H1 (cell line): ENCODE measurements at regions not wholly inside any gene's neighbourhood (a gene's known extent, or its start where the extent isn't known, plus 50 kb on each side); places are given as distances from the start of the nearest gene placed in this dataset.

Experiments used
- CTCF ChIA-PET: fragments of 300-600 bp; sonication (Branson Sonifier 250); formaldehyde crosslinking; loops from one replicate; lab custom pipeline; 2021; ENCODE audit not compliant: partially characterized antibody; lab: Charles Lee
- POLR2A ChIA-PET: fragments of 300-600 bp; sonication (Branson Sonifier 250); formaldehyde crosslinking; loops from one replicate; lab custom pipeline; 2021; ENCODE audit warnings: inconsistent platforms; ENCODE audit not compliant: partially characterized antibody; lab: Charles Lee
- DNase-seq, 2 experiments: peaks; one replicate each; pipeline versions ENCODE4 v3.0.0 to v3.0.0-alpha.2; 2010 to 2022; ENCODE audit warnings: low spot score in 2 of 2, low read depth in 1 of 2, mixed read lengths in 1 of 2
- FAIRE-seq: peaks from 2 replicates; lab custom pipeline; 2011; peaks lifted over from hg19 to GRCh38; lab: Jason Lieb, UNC
- H2AFZ ChIP-seq: 2 replicates; pipeline ENCODE4 v1.8.1; 2012; ENCODE audit warnings: low read length, inconsistent platforms
- H2AK5ac ChIP-seq: 2 replicates; pipeline ENCODE4 v1.6.1; 2013; ENCODE audit warnings: low read depth, low read length
- H2BK120ac ChIP-seq: replicated peaks from 2 replicates; pipeline ENCODE3; 2013; ENCODE audit warnings: low read depth, low read length, inconsistent platforms
- H2BK12ac ChIP-seq: 2 replicates; pipeline ENCODE4 v1.6.1; 2013; ENCODE audit warnings: low read depth, low read length
- H2BK15ac ChIP-seq: 2 replicates; pipeline ENCODE4 v1.6.1; 2013; ENCODE audit warnings: low read length
- H2BK20ac ChIP-seq: 2 replicates; pipeline ENCODE4 v1.6.1; 2013; ENCODE audit warnings: low read length
- H2BK5ac ChIP-seq: 2 replicates; pipeline ENCODE4 v1.6.1; 2013; ENCODE audit warnings: low read depth, low read length
- H3K14ac ChIP-seq: 2 replicates; pipeline ENCODE4 v1.6.1; 2013; ENCODE audit warnings: inconsistent platforms; ENCODE audit not compliant: insufficient read length
- H3K18ac ChIP-seq: 2 replicates; pipeline ENCODE4 v1.6.1; 2013; ENCODE audit warnings: low read length; ENCODE audit errors: extremely low read depth
- H3K23ac ChIP-seq: 2 replicates; pipeline ENCODE4 v1.6.1; 2013; ENCODE audit warnings: inconsistent platforms; ENCODE audit not compliant: insufficient read length
- H3K23me2 ChIP-seq: 2 replicates; pipeline ENCODE4 v1.6.1; 2013; ENCODE audit warnings: low read depth, low read length
- H3K27ac ChIP-seq: 2 replicates; pipeline ENCODE4 v1.6.1; 2011; ENCODE audit warnings: low read depth, low read length, inconsistent platforms
- H3K27me3 ChIP-seq, 4 experiments: replicated peaks in 1 of 4; 1 replicate in 1 of 4; 2 replicates in 3 of 4; pipeline versions ENCODE4 v1.6.1 to v1.8.1; 2011 to 2013; ENCODE audit warnings: low read length in 3 of 4, mild to moderate bottlenecking in 3 of 4, inconsistent platforms in 2 of 4, mixed read lengths in 2 of 4, moderate library complexity in 1 of 4; ENCODE audit not compliant: control insufficient read depth in 3 of 4, insufficient read depth in 3 of 4; ENCODE audit errors: extremely low read depth in 1 of 4
- H3K36me3 ChIP-seq, 4 experiments: 2 replicates each; pipeline versions ENCODE4 v1.6.1 to v1.8.1; 2011 to 2013; ENCODE audit warnings: mild to moderate bottlenecking in 4 of 4, low read length in 3 of 4, moderate library complexity in 2 of 4, control low read depth in 1 of 4, inconsistent platforms in 1 of 4; ENCODE audit not compliant: insufficient read depth in 4 of 4, control insufficient read depth in 2 of 4
- H3K4ac ChIP-seq: replicated peaks from 2 replicates; pipeline ENCODE3; 2013; ENCODE audit warnings: low read length, low read depth, mixed read lengths, inconsistent platforms; ENCODE audit not compliant: insufficient read length
- H3K4me1 ChIP-seq, 4 experiments: replicated peaks in 1 of 4; 1 replicate in 1 of 4; 2 replicates in 3 of 4; pipeline versions ENCODE4 v1.6.1 to v1.8.1; 2011 to 2013; ENCODE audit warnings: low read length in 3 of 4, inconsistent platforms in 2 of 4, mixed read lengths in 1 of 4; ENCODE audit not compliant: insufficient read depth in 4 of 4, control insufficient read depth in 3 of 4
- H3K4me2 ChIP-seq, 2 experiments: 2 replicates each; pipeline versions ENCODE4 v1.6.1 to v1.8.1; 2011 to 2013; ENCODE audit warnings: low read depth in 2 of 2, low read length in 2 of 2, control low read depth in 1 of 2, inconsistent platforms in 1 of 2, mild to moderate bottlenecking in 1 of 2; ENCODE audit not compliant: insufficient read depth in 1 of 2
- H3K4me3 ChIP-seq, 4 experiments: fragments of 200-600, 300-600 bp in 1 of 4; sonication (generic), shearing (Covaris generic), sonication (Bioruptor Twin) in 1 of 4; 2 replicates each; pipeline versions ENCODE4 v1.5.1 to v1.8.1; 2011 to 2016; ENCODE audit warnings: low read length in 4 of 4, low read depth in 3 of 4, control low read depth in 2 of 4, inconsistent platforms in 2 of 4, mild to moderate bottlenecking in 2 of 4, mixed read lengths in 1 of 4, moderate library complexity in 1 of 4; ENCODE audit not compliant: insufficient read depth in 2 of 4; ENCODE audit errors: extremely low read depth in 1 of 4
- H3K56ac ChIP-seq: replicated peaks from 2 replicates; pipeline ENCODE3; 2013; ENCODE audit warnings: low read depth, mild to moderate bottlenecking, mixed read lengths, low read length, inconsistent platforms; ENCODE audit not compliant: insufficient read length
- H3K79me1 ChIP-seq: 2 replicates; pipeline ENCODE4 v1.6.1; 2013; ENCODE audit warnings: low read depth, low read length, control low read depth
- H3K79me2 ChIP-seq, 2 experiments: 2 replicates each; pipeline versions ENCODE4 v1.6.1 to v1.8.1; 2012 to 2013; ENCODE audit warnings: low read length in 2 of 2, mild to moderate bottlenecking in 2 of 2, inconsistent platforms in 1 of 2; ENCODE audit not compliant: insufficient read depth in 2 of 2, control insufficient read depth in 1 of 2
- H3K9ac ChIP-seq, 4 experiments: replicated peaks in 1 of 4; 1 replicate in 1 of 4; 2 replicates in 3 of 4; pipeline versions ENCODE4 v1.6.1 to v1.8.1; 2011 to 2013; ENCODE audit warnings: low read depth in 3 of 4, low read length in 3 of 4, control low read depth in 2 of 4, mild to moderate bottlenecking in 2 of 4, moderate library complexity in 2 of 4, inconsistent platforms in 1 of 4; ENCODE audit errors: extremely low read depth in 1 of 4
- H3K9me3 ChIP-seq, 2 experiments: 2 replicates each; pipeline versions ENCODE4 v1.6.1 to v1.8.1; 2012 to 2013; ENCODE audit warnings: mild to moderate bottlenecking in 2 of 2, moderate library complexity in 2 of 2, control low read depth in 1 of 2, inconsistent platforms in 1 of 2, low read depth in 1 of 2, low read length in 1 of 2, mixed read lengths in 1 of 2; ENCODE audit not compliant: insufficient read depth in 2 of 2
- H4K20me1 ChIP-seq, 2 experiments: replicated peaks in 1 of 2; 2 replicates each; pipeline versions ENCODE3 to v1.8.1; 2011 to 2013; ENCODE audit warnings: inconsistent platforms in 2 of 2, low read length in 2 of 2, mild to moderate bottlenecking in 1 of 2; ENCODE audit not compliant: insufficient read depth in 2 of 2, control insufficient read depth in 1 of 2
- H4K5ac ChIP-seq: 2 replicates; pipeline ENCODE4 v1.6.1; 2013; ENCODE audit warnings: low read length, low read depth, mixed read lengths, inconsistent platforms; ENCODE audit not compliant: insufficient read length
- H4K8ac ChIP-seq: 2 replicates; pipeline ENCODE4 v1.8.0; 2013; ENCODE audit warnings: mild to moderate bottlenecking, moderate library complexity, low read length, inconsistent platforms; ENCODE audit not compliant: insufficient read depth; ENCODE audit errors: extremely low read depth
- H4K91ac ChIP-seq: replicated peaks from 2 replicates; pipeline ENCODE3; 2013; ENCODE audit warnings: low read length, mixed read lengths, inconsistent platforms; ENCODE audit not compliant: insufficient read length
- BCL11A ChIP-seq, 2 experiments: IDR thresholded peaks; one replicate each; pipeline ENCODE4 v1.6.1; 2011; ENCODE audit warnings: low read depth in 2 of 2, low read length in 2 of 2, mild to moderate bottlenecking in 2 of 2
- BRCA1 ChIP-seq: IDR thresholded peaks from 2 replicates; pipeline ENCODE4 v1.6.1; 2012; ENCODE audit warnings: low read depth, low read length, improper control_type of control experiment
- CBX5 ChIP-seq: fragments of 300-800, 300-1000 bp; sonication (generic); IDR thresholded peaks from 2 replicates; pipeline ENCODE4 v1.7.1; 2016; ENCODE audit warnings: antibody characterized with exemption, low read length, low read depth
- EGR1 ChIP-seq: IDR thresholded peaks from 2 replicates; pipeline ENCODE4 v1.6.1; 2011; ENCODE audit warnings: low read depth, low read length, borderline replicate concordance
- EZH2 ChIP-seq: fragments of 200-600 bp; sonication (generic); IDR thresholded peaks from 2 replicates; pipeline ENCODE4 v1.7.1; 2012; ENCODE audit warnings: low read depth, mild to moderate bottlenecking, moderate library complexity, low read length, inconsistent platforms; ENCODE audit not compliant: severe bottlenecking
- HDAC2 ChIP-seq, 2 experiments: fragments of 300-600 bp in 1 of 2; sonication (generic) in 1 of 2; IDR thresholded peaks; 2 replicates each; pipeline ENCODE4 v1.6.1; 2011 to 2012; ENCODE audit warnings: low read depth in 2 of 2, low read length in 2 of 2, mild to moderate bottlenecking in 2 of 2, moderate library complexity in 2 of 2, borderline replicate concordance in 1 of 2, inconsistent platforms in 1 of 2
- HDAC6 ChIP-seq: IDR thresholded peaks from one replicate; pipeline ENCODE4 v1.7.1; 2012; ENCODE audit warnings: low read depth, mild to moderate bottlenecking, inconsistent platforms, low read length, moderate library complexity
- KDM4A ChIP-seq: IDR thresholded peaks from one replicate; pipeline ENCODE4 v1.7.1; 2012; ENCODE audit warnings: low read depth, mild to moderate bottlenecking, moderate library complexity, low read length, inconsistent platforms; ENCODE audit not compliant: severe bottlenecking
- MAX ChIP-seq: IDR thresholded peaks from 2 replicates; pipeline ENCODE4 v1.6.1; 2012; ENCODE audit warnings: inconsistent platforms
- SAP30 ChIP-seq: fragments of 300-600 bp; sonication (generic); IDR thresholded peaks from 2 replicates; pipeline ENCODE4 v1.7.1; 2012; ENCODE audit warnings: low read length, moderate library complexity, mild to moderate bottlenecking, inconsistent platforms; ENCODE audit not compliant: insufficient read depth, insufficient replicate concordance
- SIN3A ChIP-seq, 2 experiments: IDR thresholded peaks in 1 of 2; conservative IDR thresholded peaks in 1 of 2; 2 replicates each; pipeline ENCODE4 v1.6.1; 2011 to 2012; ENCODE audit warnings: low read length in 2 of 2, improper control_type of control experiment in 1 of 2, low read depth in 1 of 2, mild to moderate bottlenecking in 1 of 2
- SRF ChIP-seq: IDR thresholded peaks from 2 replicates; pipeline ENCODE4 v1.6.1; 2011; ENCODE audit warnings: mild to moderate bottlenecking, low read depth, low read length, moderate library complexity
- TAF7 ChIP-seq: optimal IDR thresholded peaks from 2 replicates; pipeline ENCODE3; 2011; ENCODE audit warnings: low read depth, mild to moderate bottlenecking, inconsistent platforms, low read length, moderate library complexity, borderline replicate concordance
- TEAD4 ChIP-seq: IDR thresholded peaks from 2 replicates; pipeline ENCODE4 v1.6.1; 2012; ENCODE audit warnings: low read depth, low read length, inconsistent platforms, mixed read lengths
- WGBS, 2 experiments: shearing (Covaris generic) in 1 of 2; methylation state at CpG; one replicate each; pipeline versions ENCODE4 v1.1.6 to v1.1.7; 2013 to 2015; ENCODE audit warnings: low lambda C conversion rate in 2 of 2, mixed read lengths in 2 of 2, inconsistent platforms in 1 of 2, low coverage in 1 of 2, missing lambda C conversion rate in 1 of 2; ENCODE audit not compliant: insufficient replicate concordance in 2 of 2, insufficient coverage in 1 of 2, insufficient read length in 1 of 2; ENCODE audit errors: extremely low coverage in 1 of 2, missing lambda C conversion rate in 1 of 2; 5-methylcytosine and 5-hydroxymethylcytosine counted together

- Histone ChIP-seq H3K9ac (no peak overlapping the region), H3K4ac (no peak overlapping the region), H3K56ac (no peak overlapping the region), H4K8ac (no peak overlapping the region), H3K79me2 (no peaks in the 10 kb centered on the region)
- CTCF ChIA-PET, result no interaction called here
- FAIRE-seq (no peak), DNase-seq (no peak)
- TF ChIP-seq HDAC6 (no peak), EGR1 (no peak), HDAC2 (IDR thresholded peaks at IDR 0.05; ENCODE audit: borderline replicate concordance in 1 of 2, low read depth in 2 of 2, low read length in 2 of 2) (no peak), EZH2 (no peak), SIN3A (conservative IDR thresholded peaks at IDR 0.05 in 1 of 2, IDR thresholded peaks at IDR 0.05 in 1 of 2; ENCODE audit: low read depth in 1 of 2, low read length in 2 of 2) (no peak), TEAD4 (no peak), BRCA1 (no peak), SRF (no peak), BCL11A (IDR thresholded peaks at IDR 0.05; ENCODE audit: low read depth in 2 of 2, low read length in 2 of 2) (no peak), SAP30 (no peak), TAF7 (no peak), KDM4A (no peak), CBX5 (no peak), MAX (no peak)
- TF ChIP-seq, all 59 proteins: peak for 0
- Histone ChIP-seq H2AK5ac (no peak overlapping the region), H4K5ac (no peak overlapping the region), H3K79me1 (no peaks in the 10 kb centered on the region), H3K27ac (no peak overlapping the region), H4K20me1 (no peaks in the 10 kb centered on the region), H3K36me3 (no peaks in the 10 kb centered on the region), H3K23ac (no peak overlapping the region), H3K4me2 (no peak overlapping the region), H3K27me3 (no peaks in the 10 kb centered on the region), H3K9me3 (no peaks in the 10 kb centered on the region), H3K4me3 (no peak overlapping the region), H3K23me2 (no peaks in the 10 kb centered on the region), H2BK15ac (no peak overlapping the region), H3K4me1 (no peaks in the 10 kb centered on the region), H2BK20ac (no peak overlapping the region), H2BK5ac (no peak overlapping the region), H4K91ac (no peak overlapping the region), H2AFZ (no peak overlapping the region), H3K14ac (no peak overlapping the region), H2BK12ac (no peak overlapping the region), H2BK120ac (no peak overlapping the region), H3K18ac (no peak overlapping the region)
- POLR2A ChIA-PET, result no interaction called here
- 87% methylated on average over 5 of the region's 5 CpGs; no CpG with 5 or more reads in 1 of the 2 experiments for WGBS, 2 experiments
These were observed 50.8 kb upstream of the ACSL3 start for GRCh38 chr2:222810044-222810443.
